D341Med (cell line): ENCODE measurements at regions not wholly inside any gene's neighbourhood (a gene's known extent, or its start where the extent isn't known, plus 50 kb on each side); places are given as distances from the start of the nearest gene placed in this dataset.

Experiments
- DNase-seq: peaks from one replicate; pipeline ENCODE4 v3.0.0; 2012; ENCODE audit warnings: low spot score

DNA sequence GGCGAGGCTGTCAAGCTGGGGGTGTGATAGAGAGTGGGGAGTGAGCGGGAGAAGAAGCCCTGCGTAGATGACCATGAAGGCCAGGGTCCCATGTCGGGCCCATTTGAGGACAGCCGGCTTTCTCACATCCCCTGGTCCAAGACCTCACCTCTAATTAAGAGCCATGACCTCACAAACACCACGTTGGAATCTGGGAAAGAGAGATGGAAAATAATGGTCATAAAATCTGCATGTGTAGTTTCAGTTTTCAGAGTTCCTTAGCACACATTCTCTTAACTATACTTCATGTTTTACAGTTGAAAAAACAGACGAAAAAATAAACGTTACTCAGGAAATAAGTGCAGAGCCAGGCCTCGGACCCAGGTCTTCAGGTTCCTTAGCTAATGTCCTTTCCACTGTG is 244.8 kb upstream of the SIX2 start:
- no peak for DNase-seq

- DNase-seq = no peak
Observed at GRCh38 chr2:45253151-45253550, 243.9 kb upstream of the SIX2 start.

DNA sequence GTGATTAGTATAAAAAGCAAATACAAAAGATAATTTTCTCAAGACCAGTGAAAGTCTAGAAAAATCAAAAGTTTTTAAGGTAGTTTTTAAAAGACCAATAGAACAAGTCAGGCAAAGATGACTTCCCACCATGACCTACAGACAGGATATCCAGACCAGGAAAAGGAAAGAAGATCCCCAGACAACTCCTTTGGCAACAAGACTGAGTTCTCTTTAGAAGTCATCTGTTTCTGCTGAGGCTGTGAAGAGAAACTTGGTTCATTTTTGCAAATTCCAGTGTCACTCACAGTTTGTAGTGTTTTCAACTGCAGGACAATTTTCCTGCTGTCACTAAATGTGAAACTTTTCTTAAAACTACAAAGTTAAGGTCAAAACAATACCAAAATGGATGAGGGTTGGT is 240.9 kb upstream of the SIX2 start:
- DNase-seq = no peak

DNA sequence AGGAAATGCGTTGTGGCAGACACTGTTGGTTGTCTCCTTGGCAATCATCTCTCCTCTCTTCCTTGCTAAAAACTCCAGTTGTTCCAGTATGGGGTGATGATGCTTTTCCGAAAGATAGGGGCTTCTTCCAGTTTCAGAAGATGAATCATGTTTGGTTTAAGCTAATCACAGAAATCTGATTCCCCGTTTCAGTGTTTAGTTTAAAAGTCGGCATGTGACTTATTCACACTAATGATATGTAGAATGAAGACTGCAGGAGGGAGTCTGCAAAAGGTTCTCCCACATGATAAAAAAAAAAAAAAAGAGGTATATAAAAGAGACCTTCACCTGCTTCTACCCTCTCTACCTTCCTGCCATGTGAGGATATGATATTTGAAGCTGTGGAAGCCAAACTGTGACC is 239.0 kb upstream of the SIX2 start:
- DNase-seq = no peak

- no peak for DNase-seq
Observed at GRCh38 chr2:45244928-45245327, 235.7 kb upstream of the SIX2 start.

- no peak for DNase-seq
Observed at GRCh38 chr2:45242161-45242741, 233.0 kb upstream of the SIX2 start.

DNA sequence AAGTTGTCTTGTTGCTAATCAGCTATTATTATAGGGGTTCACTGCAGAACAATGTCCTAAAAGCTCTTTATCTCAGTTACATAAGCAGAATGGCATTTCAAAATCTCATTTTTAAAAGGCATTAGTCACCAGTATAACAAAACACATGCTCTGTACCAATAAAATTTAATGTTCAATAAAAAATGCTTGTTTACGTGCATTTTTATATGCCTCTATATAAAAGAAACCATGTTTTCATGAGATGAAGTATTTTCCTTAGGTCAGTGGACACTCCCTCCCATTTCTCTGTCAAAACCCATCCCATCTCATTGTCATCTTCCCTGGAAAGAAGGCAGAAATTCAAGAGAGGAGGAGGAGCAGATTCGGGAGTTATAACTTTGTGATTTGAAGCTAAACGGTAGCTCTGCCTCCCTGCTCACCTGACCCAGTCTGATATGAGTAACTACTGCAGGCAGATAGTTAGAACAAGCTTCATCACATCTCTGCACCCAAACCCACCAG is 231.9 kb upstream of the SIX2 start:
- DNase-seq = no peak

DNA sequence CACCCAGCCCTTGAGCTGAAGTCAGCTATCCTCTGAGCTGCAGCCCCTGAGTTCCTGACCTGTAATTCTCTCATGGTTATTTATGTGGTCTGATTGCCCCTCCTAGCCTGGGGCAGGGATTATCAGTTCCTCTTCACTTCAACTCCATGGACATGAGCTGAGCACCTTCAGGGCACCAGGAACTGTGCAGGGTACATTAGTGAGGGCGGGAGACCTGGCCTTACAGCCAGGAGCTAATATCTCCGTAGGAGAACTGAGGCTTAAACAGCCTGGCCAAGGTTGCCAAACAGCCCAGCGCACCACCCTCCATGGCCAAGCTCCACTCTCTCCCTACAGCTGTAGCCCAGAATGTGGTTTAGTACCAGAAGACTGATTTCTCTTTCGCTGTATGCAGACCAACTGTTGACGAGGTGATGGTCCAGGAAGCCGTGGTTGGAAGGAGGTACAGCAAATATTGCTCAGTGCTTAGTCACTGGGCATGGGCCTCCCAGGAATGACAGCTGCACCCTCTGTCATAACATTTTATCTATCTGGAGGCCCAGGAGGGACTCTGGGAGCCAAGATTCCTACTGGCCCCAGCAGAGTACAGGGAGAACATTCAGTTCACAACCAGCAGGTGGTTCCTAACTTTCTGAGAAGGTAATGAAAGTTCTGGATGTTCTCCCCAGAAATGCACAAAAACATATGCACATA is 228.7 kb upstream of the SIX2 start:
- no peak for DNase-seq

DNA sequence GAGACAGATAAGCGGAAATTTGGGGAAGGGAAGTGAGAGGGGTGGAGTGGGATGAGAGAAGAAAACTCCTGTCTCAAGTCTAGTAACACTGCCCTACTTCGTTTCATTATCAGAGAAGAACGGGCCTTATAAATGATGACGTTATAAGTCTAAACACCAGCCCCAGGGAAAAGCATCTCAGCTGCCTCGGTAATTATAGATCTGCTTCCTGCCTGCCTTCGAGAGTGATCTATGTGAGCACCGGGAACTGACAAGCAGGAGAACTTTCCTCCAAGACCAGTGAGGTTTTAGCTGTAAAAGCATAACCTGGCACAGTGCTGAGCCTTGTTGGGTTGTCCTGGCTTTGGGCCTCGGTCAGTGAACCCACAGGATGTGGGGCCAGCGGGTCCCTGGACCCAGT is 227.9 kb upstream of the SIX2 start:
- no peak for DNase-seq

DNA sequence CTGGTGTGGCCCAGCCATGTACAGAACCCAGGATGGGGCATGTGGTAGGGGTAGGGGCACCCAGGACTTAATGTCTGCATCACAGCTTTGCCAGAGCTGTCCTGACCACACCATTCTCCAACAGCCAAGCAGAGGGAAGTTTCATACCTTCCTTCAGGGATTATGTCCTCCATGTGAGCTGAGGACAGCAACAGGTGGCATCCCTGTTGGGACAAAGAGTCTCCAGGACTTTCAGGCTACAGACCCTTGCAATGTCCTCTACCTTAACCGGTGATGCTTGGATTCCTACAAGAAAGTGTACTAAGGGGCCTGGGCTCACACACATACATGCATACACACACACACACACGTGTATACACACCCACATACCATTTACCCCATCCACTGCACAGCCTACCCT is 227.0 kb upstream of the SIX2 start:
- no peak for DNase-seq

DNA sequence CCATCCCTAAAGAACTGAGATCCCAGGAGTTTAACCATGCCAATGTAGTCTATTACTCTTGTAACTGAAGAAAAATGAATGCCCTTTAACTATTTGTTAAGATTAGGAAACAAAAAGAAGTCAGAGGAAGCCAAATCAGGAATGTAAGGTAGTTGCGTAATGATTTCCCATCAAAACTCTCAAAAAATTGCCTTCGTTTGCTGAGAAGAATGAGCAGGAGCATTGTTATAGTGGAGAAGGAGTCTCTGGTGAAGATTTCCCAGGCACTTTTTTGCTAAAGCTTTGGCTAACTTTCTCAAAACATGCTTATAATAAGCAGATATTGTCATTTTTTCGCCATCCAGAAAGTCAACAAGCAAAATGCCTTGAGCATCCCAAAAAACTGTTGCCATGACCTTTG is 224.0 kb upstream of the SIX2 start:
- no peak for DNase-seq

- no peak for DNase-seq
Observed at GRCh38 chr2:45232818-45233217, 223.6 kb upstream of the SIX2 start.

DNA sequence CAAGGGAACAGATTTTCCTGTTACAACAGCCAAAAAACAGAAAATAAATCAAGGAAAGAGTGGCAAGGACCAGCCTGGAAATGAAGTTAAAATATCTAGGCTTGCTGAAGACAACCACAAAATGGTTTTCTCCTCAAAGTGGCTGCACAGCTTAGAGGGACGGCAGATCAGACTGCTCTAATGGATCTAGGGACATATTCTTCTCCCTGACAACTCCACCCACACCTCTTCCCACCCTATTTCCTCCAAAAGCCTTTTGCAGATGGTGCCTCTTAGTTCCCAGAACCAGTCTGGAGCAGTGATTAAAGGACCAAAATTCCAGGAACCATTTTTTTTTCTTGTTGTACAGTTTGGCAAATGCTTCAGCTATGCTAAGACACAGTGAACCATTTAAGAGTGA is 220.2 kb upstream of the SIX2 start:
- no peak for DNase-seq

GRCh38 chr2:45227347-45227746 is 218.1 kb upstream of the SIX2 start:
- no peak for DNase-seq

DNA sequence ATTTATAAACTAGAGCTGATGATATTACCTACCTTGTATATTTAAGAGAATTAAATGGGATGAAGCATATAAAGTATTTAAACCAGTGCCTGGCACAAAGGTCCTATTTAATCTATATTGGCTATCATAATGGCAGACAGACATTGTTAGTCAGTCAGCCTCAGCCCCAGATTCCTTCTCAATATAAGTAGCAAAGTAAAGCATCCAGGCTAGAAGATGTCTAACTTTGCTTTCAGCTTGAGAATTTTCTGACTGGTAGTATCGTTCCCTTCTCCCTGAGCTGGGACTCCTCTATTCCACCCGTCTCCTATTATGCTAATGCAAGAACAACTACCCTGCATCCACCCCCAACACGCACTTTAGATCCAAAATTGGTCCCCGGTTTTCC is 215.7 kb upstream of the SIX2 start:
- no peak for DNase-seq

DNA sequence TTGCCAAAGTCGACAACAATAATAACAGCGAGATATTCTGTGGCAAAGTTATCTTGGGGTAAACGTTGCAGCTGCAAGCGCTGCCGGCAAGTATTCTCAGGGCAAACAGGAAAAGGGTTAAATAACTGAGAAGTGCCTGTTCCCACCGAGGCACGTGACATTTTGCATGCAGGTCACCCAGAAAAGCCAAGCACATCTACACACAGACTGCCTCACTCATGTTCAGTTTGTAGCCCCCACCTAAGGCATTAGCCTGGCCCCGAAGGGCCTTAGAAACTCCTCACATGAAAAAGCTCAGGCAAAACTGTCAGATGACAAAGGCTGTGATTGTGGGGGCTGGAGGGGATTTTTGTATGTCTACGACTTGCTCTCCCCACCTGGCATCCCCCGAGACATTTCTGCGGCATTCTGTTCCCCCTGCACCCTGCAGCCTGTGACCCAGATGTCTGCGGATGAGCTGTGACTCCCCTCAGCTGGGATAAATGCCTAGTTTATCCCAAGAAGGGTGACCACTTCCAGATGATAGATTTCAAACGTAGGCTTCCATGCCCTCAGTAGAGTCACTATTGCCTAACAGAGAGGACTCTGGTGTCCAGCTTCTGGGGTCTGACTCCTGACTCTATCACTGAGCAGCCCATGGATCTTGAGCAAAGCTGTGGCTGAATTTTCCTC is 215.2 kb upstream of the SIX2 start:
- no peak for DNase-seq

DNA sequence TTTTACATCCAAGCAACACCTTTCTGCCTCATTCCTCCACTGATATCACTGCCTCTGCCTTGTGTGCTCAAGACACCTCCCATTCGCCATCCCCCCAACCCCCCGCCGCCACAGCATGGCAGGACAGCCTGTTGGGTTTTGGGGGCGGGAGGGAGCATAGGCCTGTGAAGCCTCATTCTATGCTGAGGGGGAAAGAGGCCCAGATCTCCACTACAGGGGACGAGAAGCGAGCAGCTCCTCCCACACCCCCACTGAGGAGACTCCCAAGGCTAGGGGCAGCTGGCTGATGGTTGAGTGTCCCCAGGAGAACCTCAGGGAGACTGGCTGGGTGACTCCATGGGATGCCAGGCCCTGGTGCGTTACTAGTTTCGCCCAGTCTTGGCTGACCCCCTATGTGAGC is 214.3 kb upstream of the SIX2 start:
- DNase-seq = no peak

DNA sequence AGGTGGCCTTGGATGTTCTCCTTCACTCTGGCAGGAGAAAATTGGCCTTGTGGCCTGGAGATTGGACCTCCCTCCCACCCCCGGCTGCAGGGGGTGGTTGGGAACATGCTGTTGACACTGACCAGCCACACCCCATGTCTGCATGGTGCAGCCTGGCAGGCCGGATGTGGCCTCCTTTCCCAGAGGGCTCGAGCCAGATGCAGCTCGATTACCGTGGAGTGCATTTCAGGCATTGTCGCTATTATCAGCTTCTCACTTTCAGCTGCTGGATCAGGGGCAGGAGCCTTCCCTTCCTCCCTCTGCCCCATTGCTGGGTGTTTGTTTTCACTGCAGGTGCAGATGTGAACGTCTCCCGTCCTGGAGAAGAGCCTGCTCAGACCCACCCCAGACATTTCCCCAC is 211.0 kb upstream of the SIX2 start:
- no peak for DNase-seq

- DNase-seq = no peak
Observed at GRCh38 chr2:45218931-45219339, 209.7 kb upstream of the SIX2 start.

GRCh38 chr2:45218297-45218696 is 209.0 kb upstream of the SIX2 start:
- DNase-seq = no peak

DNA sequence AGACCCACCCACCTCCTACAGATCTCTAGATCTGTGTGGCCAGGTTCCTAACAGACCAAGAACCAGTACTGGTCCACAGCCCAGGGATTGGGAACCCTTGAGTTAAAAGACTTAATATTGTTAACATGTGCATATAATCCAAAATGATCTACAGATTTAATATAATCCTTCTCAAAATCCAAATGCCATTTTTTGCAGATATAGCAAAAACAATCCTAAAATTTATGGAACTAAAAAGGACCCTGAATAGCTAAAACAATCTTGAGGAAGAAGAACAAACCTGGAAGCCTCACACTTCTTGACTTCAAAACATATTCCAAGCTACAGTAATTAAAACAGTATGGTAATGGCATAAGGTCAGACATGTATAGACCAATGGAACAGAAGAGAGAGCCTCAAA is 206.9 kb upstream of the SIX2 start:
- DNase-seq = no peak

DNA sequence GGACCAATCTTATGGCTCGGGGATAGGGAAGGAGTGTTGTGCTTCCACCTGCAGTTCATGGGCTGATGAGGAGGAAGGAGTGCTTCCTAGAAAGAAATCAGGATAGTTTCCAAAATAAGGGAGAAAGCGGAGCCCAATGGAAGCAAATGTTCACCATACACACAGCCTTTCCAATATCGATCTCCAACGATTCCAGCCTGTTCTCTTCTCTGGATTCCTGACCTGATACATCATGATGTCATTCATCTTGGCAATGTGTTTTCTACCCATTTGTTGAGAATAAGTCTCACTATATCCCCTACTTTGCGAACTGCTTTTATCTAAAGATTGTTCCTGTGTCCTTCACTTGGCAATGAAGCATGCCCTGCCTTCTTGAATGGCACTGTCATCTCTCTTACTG is 205.3 kb upstream of the SIX2 start:
- DNase-seq = no peak

DNA sequence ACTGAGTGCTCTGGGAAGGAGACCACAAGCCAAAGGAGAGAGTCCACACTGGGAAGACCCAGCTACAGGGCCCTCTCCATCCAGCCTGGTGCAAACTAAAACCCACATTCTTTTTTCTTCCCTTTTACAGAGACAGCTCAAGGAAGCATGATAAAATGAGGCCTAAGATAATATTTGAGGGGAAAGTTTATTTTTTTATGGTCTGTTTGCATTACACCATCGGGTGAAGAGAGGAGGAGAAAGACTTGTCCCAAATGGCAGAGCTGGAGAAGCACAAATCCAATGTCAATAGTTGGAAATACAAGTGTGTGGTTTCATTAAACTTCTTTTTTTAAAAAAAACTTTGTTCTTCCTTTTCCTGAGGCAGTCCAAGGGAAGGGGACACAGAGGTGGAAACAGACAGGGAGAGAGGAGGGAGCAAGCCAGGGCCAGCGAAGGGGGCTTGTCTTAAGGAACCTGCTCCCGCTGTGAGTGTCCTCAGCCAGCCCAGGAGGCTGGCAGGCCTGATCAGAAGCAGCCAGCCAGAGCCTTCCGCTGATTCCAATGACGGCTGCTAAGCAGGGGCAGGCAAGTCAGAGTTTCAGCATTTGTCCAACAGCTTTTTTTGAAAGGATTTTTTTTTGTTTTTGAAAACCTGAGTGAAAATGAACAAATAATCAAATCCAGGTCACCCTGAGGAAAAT is 203.8 kb upstream of the SIX2 start:
- DNase-seq = no peak
